Activated T-cell treated with anti-CD3 and anti-CD28 coated beads, Interleukin-2, amount 50 U/mL, for 72 hours (primary cell): ENCODE measurements at regions not wholly inside any gene's neighbourhood (a gene's known extent, or its start where the extent isn't known, plus 50 kb on each side); places are given as distances from the start of the nearest gene placed in this dataset.
"Not testable (repeated sequence)": the region's sequence is repeated elsewhere in the genome, so short reads cannot be mapped to it uniquely, and the experiment has no call there.

Experiments
- ATAC-seq, 2 donors: fragments of 150-1000 bp; cut with Tn5 transposase; replicated peaks in 1 of 2; 2 replicates each; pipeline ENCODE4 v1.10.0; 2021; ENCODE audit warnings: moderate library complexity in 2 of 2, mild to moderate bottlenecking in 1 of 2
- DNase-seq, 2 donors: peaks; one replicate each; pipeline ENCODE4 v3.0.0; 2021 to 2022; ENCODE audit warnings: mixed read lengths in 1 of 2
- H3K27ac Mint-ChIP-seq: one replicate; pipeline ENCODE4 v1.8.0; 2022; ENCODE audit warnings: mild to moderate bottlenecking, moderate library complexity, mixed read lengths
- H3K27me3 Mint-ChIP-seq: one replicate; pipeline ENCODE4 v1.8.0; 2022; ENCODE audit warnings: low read depth, mixed read lengths
- H3K36me3 Mint-ChIP-seq, 2 donors: one replicate each; pipeline ENCODE4 v1.8.0; 2022; ENCODE audit warnings: mixed read lengths in 2 of 2, mild to moderate bottlenecking in 1 of 2; ENCODE audit not compliant: insufficient read depth in 2 of 2
- H3K4me1 Mint-ChIP-seq: one replicate; pipeline ENCODE4 v1.8.0; 2022; ENCODE audit warnings: low read depth, mixed read lengths
- H3K4me3 Mint-ChIP-seq, 2 donors: one replicate each; pipeline ENCODE4 v1.8.0; 2022; ENCODE audit warnings: mild to moderate bottlenecking in 2 of 2, mixed read lengths in 2 of 2, moderate library complexity in 2 of 2
- H3K9me3 Mint-ChIP-seq, 2 donors: one replicate each; pipeline ENCODE4 v1.8.0; 2022; ENCODE audit warnings: mixed read lengths in 2 of 2

- not testable (repeated sequence) for ATAC-seq, H3K4me3 Mint-ChIP-seq, H3K36me3 Mint-ChIP-seq, DNase-seq, H3K4me1 Mint-ChIP-seq, H3K27ac Mint-ChIP-seq, H3K27me3 Mint-ChIP-seq, H3K9me3 Mint-ChIP-seq
Measured at GRCh38 chr4:131883181-131883580, 1265.9 kb upstream of the PCDH10 start.

GRCh38 chr4:131925662-131926061 is 1223.4 kb upstream of the PCDH10 start:
- H3K4me3 Mint-ChIP-seq, DNase-seq, H3K27ac Mint-ChIP-seq, H3K36me3 Mint-ChIP-seq, H3K27me3 Mint-ChIP-seq, H3K4me1 Mint-ChIP-seq, H3K9me3 Mint-ChIP-seq, ATAC-seq: not testable (repeated sequence)

GRCh38 chr4:131967646-131968045 is 1181.4 kb upstream of the PCDH10 start:
- H3K9me3 Mint-ChIP-seq, ATAC-seq, H3K4me1 Mint-ChIP-seq, DNase-seq, H3K27me3 Mint-ChIP-seq, H3K36me3 Mint-ChIP-seq, H3K27ac Mint-ChIP-seq, H3K4me3 Mint-ChIP-seq: not testable (repeated sequence)

- H3K4me3 Mint-ChIP-seq = peak overlapping the region; percentile 16 to 75
- no peak for DNase-seq
- H3K9me3 Mint-ChIP-seq = peaks cover 7 to 9% of the 10 kb centered on the region in 2 donors
- no peaks in the 10 kb centered on the region for H3K4me1 Mint-ChIP-seq
- H3K27me3 Mint-ChIP-seq = no peaks in the 10 kb centered on the region
- no peak for ATAC-seq
- peaks cover 9 to 15% of the 10 kb centered on the region in 2 donors for H3K36me3 Mint-ChIP-seq
- no peak overlapping the region for H3K27ac Mint-ChIP-seq
Measured at GRCh38 chr4:131974730-131975129, 1174.4 kb upstream of the PCDH10 start.

GRCh38 chr4:131975276-131976132 is 1173.6 kb upstream of the PCDH10 start:
- not testable (repeated sequence) for H3K4me1 Mint-ChIP-seq, ATAC-seq, DNase-seq, H3K27me3 Mint-ChIP-seq, H3K9me3 Mint-ChIP-seq
- Mint-ChIP-seq H3K36me3 (peaks cover 9 to 15% of the 10 kb centered on the region in 2 donors), H3K27ac (peak overlapping the region; percentile 3), H3K4me3 (peak overlapping the region; percentile 40 to 75)

GRCh38 chr4:131976133-131977002 is 1172.7 kb upstream of the PCDH10 start:
- H3K4me3 Mint-ChIP-seq = peak overlapping the region; percentile 40 to 75
- DNase-seq = peak; percentile 7 to 23
- H3K27me3 Mint-ChIP-seq, H3K4me1 Mint-ChIP-seq, ATAC-seq, H3K9me3 Mint-ChIP-seq, H3K27ac Mint-ChIP-seq: not testable (repeated sequence)
- peaks cover 9 to 15% of the 10 kb centered on the region in 2 donors for H3K36me3 Mint-ChIP-seq

- Mint-ChIP-seq H3K4me1 (no peaks in the 10 kb centered on the region), H3K36me3 (peaks cover 9 to 15% of the 10 kb centered on the region in 2 donors), H3K27ac (no peak overlapping the region), H3K9me3 (peaks cover 9 to 11% of the 10 kb centered on the region in 2 donors), H3K4me3 (no peak overlapping the region), H3K27me3 (no peaks in the 10 kb centered on the region)
- no peak for ATAC-seq
- DNase-seq = no peak
Measured at GRCh38 chr4:131978120-131978519, 1171.0 kb upstream of the PCDH10 start.

GRCh38 chr4:131989576-131989975 is 1159.5 kb upstream of the PCDH10 start:
- no peak for ATAC-seq
- H3K27ac Mint-ChIP-seq = no peak overlapping the region
- no peaks in the 10 kb centered on the region for H3K27me3 Mint-ChIP-seq

GRCh38 chr4:132001542-132001941 is 1147.6 kb upstream of the PCDH10 start:
- H3K27ac Mint-ChIP-seq = no peak overlapping the region
- no peaks in the 10 kb centered on the region for H3K4me1 Mint-ChIP-seq
- DNase-seq (no peak), ATAC-seq (no peak)
- no peaks in the 10 kb centered on the region for H3K27me3 Mint-ChIP-seq
- no peaks in the 10 kb centered on the region for H3K36me3 Mint-ChIP-seq
- H3K9me3 Mint-ChIP-seq = peaks cover 1 to 2% of the 10 kb centered on the region in 2 donors
- no peak overlapping the region for H3K4me3 Mint-ChIP-seq

More at GRCh38 chr4:131989576-131989975, 1159.5 kb upstream of the PCDH10 start:
- Mint-ChIP-seq H3K36me3 (no peaks in the 10 kb centered on the region), H3K4me3 (no peak overlapping the region), H3K4me1 (no peaks in the 10 kb centered on the region), H3K9me3 (peaks cover 0 to 4% of the 10 kb centered on the region in 2 donors)
- DNase-seq = no peak

- no peak for ATAC-seq
- Mint-ChIP-seq H3K4me3 (no peak overlapping the region), H3K36me3 (no peaks in the 10 kb centered on the region), H3K27me3 (no peaks in the 10 kb centered on the region), H3K4me1 (no peaks in the 10 kb centered on the region), H3K9me3 (peaks cover 1 to 2% of the 10 kb centered on the region in 2 donors), H3K27ac (no peak overlapping the region)
- no peak for DNase-seq
Measured at GRCh38 chr4:132003593-132003992, 1145.5 kb upstream of the PCDH10 start.

GRCh38 chr4:132015321-132015720 is 1133.8 kb upstream of the PCDH10 start:
- no peaks in the 10 kb centered on the region for H3K36me3 Mint-ChIP-seq
- no peak for ATAC-seq
- H3K27me3 Mint-ChIP-seq = no peaks in the 10 kb centered on the region
- H3K9me3 Mint-ChIP-seq = peaks cover 0 to 1% of the 10 kb centered on the region in 2 donors
- no peak overlapping the region for H3K4me3 Mint-ChIP-seq
- no peaks in the 10 kb centered on the region for H3K4me1 Mint-ChIP-seq
- DNase-seq = no peak
- H3K27ac Mint-ChIP-seq = no peak overlapping the region

GRCh38 chr4:132016703-132017350 is 1132.3 kb upstream of the PCDH10 start:
- ATAC-seq (no peak), DNase-seq (no peak)
- no peaks in the 10 kb centered on the region for H3K27me3 Mint-ChIP-seq
- H3K36me3 Mint-ChIP-seq = no peaks in the 10 kb centered on the region
- H3K4me1 Mint-ChIP-seq = no peaks in the 10 kb centered on the region
- peaks cover 0 to 1% of the 10 kb centered on the region in 2 donors for H3K9me3 Mint-ChIP-seq
- no peak overlapping the region for H3K27ac Mint-ChIP-seq
- no peak overlapping the region for H3K4me3 Mint-ChIP-seq

GRCh38 chr4:132026166-132026565 is 1122.9 kb upstream of the PCDH10 start:
- no peaks in the 10 kb centered on the region for H3K4me1 Mint-ChIP-seq
- no peaks in the 10 kb centered on the region for H3K27me3 Mint-ChIP-seq

More at GRCh38 chr4:132026166-132026565, 1122.9 kb upstream of the PCDH10 start:
- Mint-ChIP-seq H3K36me3 (peaks cover 0 to 1% of the 10 kb centered on the region in 2 donors), H3K4me3 (no peak overlapping the region), H3K27ac (no peak overlapping the region), H3K9me3 (peaks cover 0 to 6% of the 10 kb centered on the region in 2 donors)
- DNase-seq = no peak
- ATAC-seq = no peak
